Activated T-cell treated with anti-CD3 and anti-CD28 coated beads, Interleukin-2, amount 50 U/mL, for 4 hours (primary cell): ENCODE measurements at regions not wholly inside any gene's neighbourhood (a gene's known extent, or its start where the extent isn't known, plus 50 kb on each side); places are given as distances from the start of the nearest gene placed in this dataset.
"Not testable (repeated sequence)": the region's sequence is repeated elsewhere in the genome, so short reads cannot be mapped to it uniquely, and the experiment has no call there.

Experiments
- ATAC-seq, 2 donors: fragments of 200-7000 bp; cut with Tn5 transposase; one replicate each; pipeline ENCODE4 v1.10.0; 2021
- DNase-seq: peaks from one replicate; pipeline ENCODE4 v3.0.0-alpha.2; 2020
- H3K27me3 Mint-ChIP-seq: one replicate; pipeline ENCODE4 v1.8.0; 2021; ENCODE audit warnings: low read depth, mixed read lengths
- H3K36me3 Mint-ChIP-seq: one replicate; pipeline ENCODE4 v1.8.0; 2022; ENCODE audit warnings: mixed read lengths; ENCODE audit not compliant: insufficient read depth
- H3K4me1 Mint-ChIP-seq: one replicate; pipeline ENCODE4 v1.8.0; 2021; ENCODE audit warnings: low read depth, mixed read lengths
- H3K4me3 Mint-ChIP-seq: one replicate; pipeline ENCODE4 v1.8.0; 2021; ENCODE audit warnings: mild to moderate bottlenecking, moderate library complexity, mixed read lengths
- H3K9me3 Mint-ChIP-seq: one replicate; pipeline ENCODE4 v1.8.0; 2021; ENCODE audit warnings: mixed read lengths

DNA sequence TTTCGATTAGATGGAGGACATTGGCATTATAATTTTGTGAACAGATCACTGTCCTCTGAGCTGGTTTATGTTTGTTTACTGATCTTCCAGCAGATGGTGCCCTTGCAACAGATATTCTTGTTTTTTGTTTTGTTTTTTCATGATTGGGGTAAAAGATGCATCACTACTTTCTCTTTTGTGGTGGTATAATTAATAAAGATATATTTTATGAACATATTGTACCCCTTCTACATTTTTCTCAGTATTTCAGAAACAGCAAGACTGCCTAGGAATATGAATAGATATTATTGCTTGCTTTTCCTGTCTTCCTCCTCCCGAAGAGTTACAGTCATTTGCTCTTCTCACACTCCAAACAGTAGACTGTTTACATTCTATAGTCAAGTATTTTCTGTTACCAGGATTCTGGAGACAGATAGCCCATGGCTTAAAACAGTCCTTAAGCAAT is 905.2 kb downstream of the TRAM1L1 start:
- Mint-ChIP-seq H3K36me3 (no peaks in the 10 kb centered on the region), H3K4me1 (no peaks in the 10 kb centered on the region), H3K9me3 (no peaks in the 10 kb centered on the region), H3K4me3 (no peak overlapping the region), H3K27me3 (no peaks in the 10 kb centered on the region)
- DNase-seq (no peak), ATAC-seq (no peak)

DNA sequence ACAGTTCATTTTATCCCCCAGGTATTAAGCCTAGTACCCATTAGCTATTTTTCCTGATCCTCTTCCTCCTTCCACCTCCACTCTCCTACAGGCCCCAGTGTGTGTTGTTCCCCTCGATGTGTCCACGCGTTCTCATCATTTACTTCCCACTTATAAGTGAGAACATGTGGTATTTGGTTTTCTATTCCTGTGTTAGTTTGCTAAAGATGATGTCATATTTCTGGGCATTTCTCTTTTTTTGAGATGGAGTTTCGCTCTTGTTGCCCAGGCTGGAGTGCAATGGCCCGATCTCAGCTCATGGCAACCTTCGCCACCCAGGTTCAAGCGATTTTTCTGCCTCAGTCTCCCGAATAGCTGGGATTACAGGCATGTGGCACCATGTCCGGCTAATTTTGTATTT is 934.0 kb downstream of the TRAM1L1 start:
- H3K9me3 Mint-ChIP-seq, H3K4me3 Mint-ChIP-seq, H3K4me1 Mint-ChIP-seq, H3K27me3 Mint-ChIP-seq, DNase-seq, ATAC-seq, H3K36me3 Mint-ChIP-seq: not testable (repeated sequence)

DNA sequence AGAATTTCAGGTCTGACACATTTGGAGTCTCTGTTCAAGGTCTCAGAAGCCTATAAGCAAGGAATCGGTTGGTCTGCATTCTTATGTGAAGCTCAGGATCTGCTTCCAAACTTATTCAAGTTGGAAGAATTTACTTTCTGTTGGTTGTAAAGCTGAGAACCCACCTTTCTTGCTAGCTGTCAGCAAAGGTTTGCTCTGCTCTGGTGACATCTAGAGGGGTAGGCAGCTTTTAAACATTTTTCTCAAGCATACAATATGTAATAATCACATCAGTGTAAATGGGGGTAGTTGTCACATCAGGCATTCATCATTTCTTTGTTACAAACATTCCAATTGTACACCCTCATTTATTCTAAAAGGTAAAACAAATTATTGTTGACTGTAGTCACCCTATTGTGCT is 935.2 kb downstream of the TRAM1L1 start:
- Mint-ChIP-seq H3K36me3 (no peaks in the 10 kb centered on the region), H3K27me3 (no peaks in the 10 kb centered on the region), H3K4me1 (no peaks in the 10 kb centered on the region), H3K4me3 (no peak overlapping the region), H3K9me3 (peaks cover 7% of the 10 kb centered on the region)
- DNase-seq: no peak
- ATAC-seq: no peak

GRCh38 chr4:116143198-116143597 is 942.2 kb downstream of the TRAM1L1 start:
- Mint-ChIP-seq H3K9me3 (peaks cover 11% of the 10 kb centered on the region), H3K36me3 (no peaks in the 10 kb centered on the region), H3K4me3 (no peak overlapping the region), H3K4me1 (no peaks in the 10 kb centered on the region), H3K27me3 (no peaks in the 10 kb centered on the region)
- no peak for ATAC-seq
- DNase-seq: no peak

GRCh38 chr4:116132946-116133345 is 952.4 kb downstream of the TRAM1L1 start:
- no peaks in the 10 kb centered on the region for H3K36me3 Mint-ChIP-seq
- H3K9me3 Mint-ChIP-seq: peaks cover 4% of the 10 kb centered on the region
- no peak for ATAC-seq
- H3K4me3 Mint-ChIP-seq: no peak overlapping the region
- H3K4me1 Mint-ChIP-seq: no peaks in the 10 kb centered on the region
- no peak for DNase-seq
- no peaks in the 10 kb centered on the region for H3K27me3 Mint-ChIP-seq

GRCh38 chr4:116126794-116127193 is 958.6 kb downstream of the TRAM1L1 start:
- Mint-ChIP-seq H3K4me3 (no peak overlapping the region), H3K27me3 (no peaks in the 10 kb centered on the region), H3K4me1 (no peaks in the 10 kb centered on the region), H3K9me3 (peaks cover 4% of the 10 kb centered on the region), H3K36me3 (no peaks in the 10 kb centered on the region)
- ATAC-seq: no peak
- no peak for DNase-seq

DNA sequence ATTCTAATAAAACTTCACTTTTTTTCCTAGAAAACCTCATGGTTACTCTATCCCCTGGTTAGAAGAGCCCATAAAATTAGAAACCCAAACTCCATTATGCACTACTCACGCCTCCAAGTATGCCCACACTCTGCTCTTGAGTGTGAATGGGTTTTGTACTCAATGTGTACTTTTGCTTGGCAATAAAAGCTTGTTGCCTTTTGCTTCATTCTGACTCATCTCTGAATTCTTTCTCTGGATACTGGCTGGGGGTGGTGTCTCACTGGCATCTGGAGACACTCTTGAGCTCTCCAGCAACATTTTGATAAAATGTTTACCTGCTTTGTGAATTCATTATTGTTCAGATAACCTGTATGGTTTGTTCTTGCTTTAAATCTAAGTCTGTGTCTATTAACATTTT is 963.3 kb downstream of the TRAM1L1 start:
- ATAC-seq (no peak), DNase-seq (no peak)
- H3K9me3 Mint-ChIP-seq: no peaks in the 10 kb centered on the region
- H3K4me3 Mint-ChIP-seq: no peak overlapping the region
- no peaks in the 10 kb centered on the region for H3K36me3 Mint-ChIP-seq
- no peaks in the 10 kb centered on the region for H3K4me1 Mint-ChIP-seq
- H3K27me3 Mint-ChIP-seq: no peaks in the 10 kb centered on the region

GRCh38 chr4:116118221-116118620 is 967.2 kb downstream of the TRAM1L1 start:
- ATAC-seq (no peak), DNase-seq (no peak)
- H3K27me3 Mint-ChIP-seq: no peaks in the 10 kb centered on the region
- H3K4me3 Mint-ChIP-seq: no peak overlapping the region
- H3K36me3 Mint-ChIP-seq: no peaks in the 10 kb centered on the region
- H3K9me3 Mint-ChIP-seq: no peaks in the 10 kb centered on the region
- H3K4me1 Mint-ChIP-seq: no peaks in the 10 kb centered on the region

- not testable (repeated sequence) for H3K9me3 Mint-ChIP-seq, DNase-seq, H3K36me3 Mint-ChIP-seq, H3K4me3 Mint-ChIP-seq, H3K27me3 Mint-ChIP-seq, ATAC-seq, H3K4me1 Mint-ChIP-seq
Measured at GRCh38 chr4:116112861-116113260, 972.5 kb downstream of the TRAM1L1 start.

DNA sequence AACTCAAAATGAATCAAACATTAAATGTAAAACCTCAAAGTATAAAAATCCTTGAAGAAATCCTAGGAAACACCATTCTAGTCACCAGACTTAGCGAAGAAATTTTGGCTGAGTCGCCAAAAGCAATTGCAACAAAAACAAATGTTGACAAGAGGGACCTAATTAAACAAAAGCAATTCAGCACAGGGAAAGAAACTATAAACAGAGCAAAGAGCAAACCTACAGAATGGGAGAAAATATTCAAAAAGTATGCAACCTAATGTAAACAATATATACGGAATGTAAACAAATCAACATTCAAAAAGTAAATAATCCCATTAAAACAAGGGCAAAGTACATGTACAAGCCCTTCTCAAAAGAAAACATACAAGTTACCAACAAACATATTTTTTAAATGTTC is 974.7 kb downstream of the TRAM1L1 start:
- Mint-ChIP-seq H3K27me3 (no peaks in the 10 kb centered on the region), H3K4me1 (no peaks in the 10 kb centered on the region), H3K36me3 (no peaks in the 10 kb centered on the region), H3K4me3 (no peak overlapping the region), H3K9me3 (peaks cover 3% of the 10 kb centered on the region)
- DNase-seq (no peak), ATAC-seq (no peak)

- no peaks in the 10 kb centered on the region for H3K27me3 Mint-ChIP-seq
Measured at GRCh38 chr4:116108606-116109005, 976.8 kb downstream of the TRAM1L1 start.

DNA sequence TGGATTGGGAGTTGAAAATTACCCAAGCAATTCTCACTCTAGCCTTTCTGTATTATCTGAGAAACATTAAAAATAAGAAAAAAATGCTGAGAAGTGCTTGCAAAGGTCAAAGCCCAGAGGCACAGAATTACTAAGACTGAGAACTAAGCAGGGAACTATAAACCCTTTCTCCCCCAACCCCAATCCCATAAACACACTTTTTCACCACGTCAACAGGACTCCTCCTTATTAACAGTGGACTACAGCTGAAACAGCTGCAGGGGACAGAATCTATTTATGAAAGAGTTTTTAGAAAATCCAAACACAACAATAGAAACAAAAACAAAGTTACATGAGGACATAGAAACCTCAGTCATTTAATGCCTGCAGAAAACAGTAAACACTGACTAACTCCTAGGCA is 984.1 kb downstream of the TRAM1L1 start:
- ATAC-seq (no peak), DNase-seq (no peak)
- Mint-ChIP-seq H3K27me3 (no peaks in the 10 kb centered on the region), H3K36me3 (no peaks in the 10 kb centered on the region), H3K4me1 (no peaks in the 10 kb centered on the region), H3K9me3 (peaks cover 12% of the 10 kb centered on the region), H3K4me3 (no peak overlapping the region)

More at GRCh38 chr4:116108606-116109005, 976.8 kb downstream of the TRAM1L1 start:
- H3K4me1 Mint-ChIP-seq: no peaks in the 10 kb centered on the region
- no peaks in the 10 kb centered on the region for H3K36me3 Mint-ChIP-seq
- H3K9me3 Mint-ChIP-seq: peaks cover 3% of the 10 kb centered on the region
- no peak for ATAC-seq
- H3K4me3 Mint-ChIP-seq: no peak overlapping the region
- DNase-seq: no peak

- Mint-ChIP-seq H3K4me3 (no peak overlapping the region), H3K27me3 (no peaks in the 10 kb centered on the region), H3K4me1 (no peaks in the 10 kb centered on the region), H3K9me3 (peaks cover 12% of the 10 kb centered on the region), H3K36me3 (no peaks in the 10 kb centered on the region)
- DNase-seq: no peak
- no peak for ATAC-seq
Measured at GRCh38 chr4:116099596-116099995, 985.8 kb downstream of the TRAM1L1 start.

DNA sequence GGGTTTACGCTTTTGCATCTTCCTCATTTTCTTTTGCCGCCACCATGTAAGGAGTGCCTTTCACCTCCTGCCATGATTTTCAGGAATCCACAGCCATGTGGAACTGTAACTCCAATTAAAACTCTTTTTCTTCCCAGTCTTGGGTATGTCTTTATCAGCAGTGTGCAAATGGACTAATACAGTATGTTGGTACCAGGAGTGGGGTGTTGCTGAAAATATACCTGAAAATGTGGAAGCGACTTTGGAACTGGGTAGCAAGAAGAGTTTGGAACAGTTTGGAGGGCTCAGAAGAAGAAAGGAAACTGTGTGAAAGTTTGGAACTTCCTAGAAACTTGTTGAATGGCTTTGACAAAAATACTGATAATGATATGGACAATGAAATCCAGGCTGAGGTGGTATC is 983.9 kb upstream of the NDST4 start:
- not testable (repeated sequence) for H3K4me3 Mint-ChIP-seq, H3K4me1 Mint-ChIP-seq, ATAC-seq, DNase-seq, H3K36me3 Mint-ChIP-seq, H3K27me3 Mint-ChIP-seq
- peaks cover 20% of the 10 kb centered on the region for H3K9me3 Mint-ChIP-seq

DNA sequence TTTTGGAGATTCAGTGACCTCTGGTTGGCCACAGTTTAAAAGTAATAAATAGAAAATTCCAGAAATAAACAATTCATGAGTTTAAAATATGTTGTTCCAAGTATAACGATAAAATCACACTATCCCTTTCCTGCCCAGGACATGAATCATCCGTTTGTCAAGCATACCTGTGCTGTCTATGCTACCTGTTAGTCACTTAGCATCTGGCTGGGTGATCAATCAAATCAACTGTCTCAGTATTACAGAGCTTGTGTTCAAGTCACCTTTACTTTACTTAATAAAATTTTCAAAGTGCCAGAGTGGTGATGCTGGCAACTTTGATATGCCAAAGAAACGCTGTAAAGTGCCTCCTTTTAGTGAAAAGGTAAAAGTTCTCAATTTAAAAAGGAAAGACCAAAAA is 979.5 kb upstream of the NDST4 start:
- H3K4me3 Mint-ChIP-seq: no peak overlapping the region
- H3K27me3 Mint-ChIP-seq: no peaks in the 10 kb centered on the region
- peaks cover 15% of the 10 kb centered on the region for H3K9me3 Mint-ChIP-seq
- H3K36me3 Mint-ChIP-seq: no peaks in the 10 kb centered on the region
- H3K4me1 Mint-ChIP-seq: no peaks in the 10 kb centered on the region
- ATAC-seq (no peak), DNase-seq (no peak)

DNA sequence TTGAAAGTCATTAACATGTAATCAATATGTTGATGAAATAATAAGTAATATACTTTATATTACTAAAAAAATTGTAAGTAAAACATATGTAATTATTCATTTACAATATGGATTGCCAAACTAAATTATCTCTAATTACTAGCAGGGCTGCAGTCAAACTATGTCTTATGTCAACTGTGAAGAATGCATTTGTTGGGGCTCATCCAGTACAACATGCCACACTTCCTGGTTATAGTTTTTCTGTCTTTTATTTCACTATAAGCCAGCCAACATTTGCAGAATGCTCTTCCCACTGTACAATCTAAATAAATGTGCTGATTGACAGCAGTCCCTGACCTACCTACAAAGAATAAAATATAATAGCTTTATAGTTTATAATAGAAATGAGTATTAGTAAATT is 975.4 kb upstream of the NDST4 start:
- Mint-ChIP-seq H3K4me1 (no peaks in the 10 kb centered on the region), H3K4me3 (no peak overlapping the region), H3K36me3 (no peaks in the 10 kb centered on the region), H3K27me3 (no peaks in the 10 kb centered on the region), H3K9me3 (peaks cover 5% of the 10 kb centered on the region)
- no peak for ATAC-seq
- no peak for DNase-seq
